ENCODE measurements at regions not wholly inside any gene's neighbourhood (a gene's known extent, or its start where the extent isn't known, plus 50 kb on each side); places are given as distances from the start of the nearest gene placed in this dataset.
"Not testable (repeated sequence)": the region's sequence is repeated elsewhere in the genome, so short reads cannot be mapped to it uniquely, and the experiment has no call there.

- no peak for DNase-seq
These were observed 329.2 kb downstream of the DTHD1 start for GRCh38 chr4:36610628-36611027.

- not testable (repeated sequence) for DNase-seq
These were observed 331.7 kb downstream of the DTHD1 start for GRCh38 chr4:36613142-36613541.

- no peak for DNase-seq
These were observed 332.6 kb downstream of the DTHD1 start for GRCh38 chr4:36614011-36614410.

GRCh38 chr4:36618102-36618501 lies 336.7 kb downstream of the DTHD1 start:
- DNase-seq, result no peak

- no peak for DNase-seq
These were observed 342.6 kb downstream of the DTHD1 start for GRCh38 chr4:36624030-36624429.

GRCh38 chr4:36638273-36638811 lies 356.9 kb downstream of the DTHD1 start:
- DNase-seq, result no peak

- DNase-seq, result no peak
These were observed 359.5 kb downstream of the DTHD1 start for GRCh38 chr4:36640876-36641275.

GRCh38 chr4:36651253-36651652 lies 369.8 kb downstream of the DTHD1 start:
- DNase-seq, result no peak

- DNase-seq, result no peak
These were observed 371.4 kb downstream of the DTHD1 start for GRCh38 chr4:36652857-36653256.

- DNase-seq, result no peak
These were observed 384.6 kb downstream of the DTHD1 start for GRCh38 chr4:36665985-36666527.

GRCh38 chr4:36675436-36675835 lies 394.0 kb downstream of the DTHD1 start:
- DNase-seq, result no peak

- DNase-seq, result no peak
These were observed 395.0 kb downstream of the DTHD1 start for GRCh38 chr4:36676139-36677050.

- DNase-seq, result no peak
These were observed 395.7 kb downstream of the DTHD1 start for GRCh38 chr4:36677112-36677511.

GRCh38 chr4:36677874-36678273 lies 396.5 kb downstream of the DTHD1 start:
- no peak for DNase-seq

GRCh38 chr4:36687681-36688080 lies 406.3 kb downstream of the DTHD1 start:
- DNase-seq, result no peak

GRCh38 chr4:36692586-36692985 lies 411.2 kb downstream of the DTHD1 start:
- no peak for DNase-seq

- no peak for DNase-seq
These were observed 420.8 kb downstream of the DTHD1 start for GRCh38 chr4:36702245-36702644.

GRCh38 chr4:36704289-36704688 lies 422.9 kb downstream of the DTHD1 start:
- DNase-seq, result no peak

- no peak for DNase-seq
These were observed 428.6 kb downstream of the DTHD1 start for GRCh38 chr4:36709991-36710390.

- DNase-seq, result no peak
These were observed 430.6 kb downstream of the DTHD1 start for GRCh38 chr4:36712013-36712412.

GRCh38 chr4:36716874-36717273 lies 435.5 kb downstream of the DTHD1 start:
- DNase-seq, result no peak

GRCh38 chr4:36719425-36719824 lies 438.0 kb downstream of the DTHD1 start:
- no peak for DNase-seq

- peak; percentile 28 for DNase-seq
These were observed 441.6 kb downstream of the DTHD1 start for GRCh38 chr4:36722986-36723385.

- DNase-seq, result no peak
These were observed 452.9 kb downstream of the DTHD1 start for GRCh38 chr4:36734334-36734733.
